Kasumi-1 (cell line): ENCODE measurements at regions not wholly inside any gene's neighbourhood (a gene's known extent, or its start where the extent isn't known, plus 50 kb on each side); places are given as distances from the start of the nearest gene placed in this dataset.
"Not testable (repeated sequence)": the region's sequence is repeated elsewhere in the genome, so short reads cannot be mapped to it uniquely, and the experiment has no call there.

Source experiments
- DNase-seq, 2 experiments: peaks; one replicate each; lab custom pipeline; 2025; lab: John Stamatoyannopoulos, UW

DNA sequence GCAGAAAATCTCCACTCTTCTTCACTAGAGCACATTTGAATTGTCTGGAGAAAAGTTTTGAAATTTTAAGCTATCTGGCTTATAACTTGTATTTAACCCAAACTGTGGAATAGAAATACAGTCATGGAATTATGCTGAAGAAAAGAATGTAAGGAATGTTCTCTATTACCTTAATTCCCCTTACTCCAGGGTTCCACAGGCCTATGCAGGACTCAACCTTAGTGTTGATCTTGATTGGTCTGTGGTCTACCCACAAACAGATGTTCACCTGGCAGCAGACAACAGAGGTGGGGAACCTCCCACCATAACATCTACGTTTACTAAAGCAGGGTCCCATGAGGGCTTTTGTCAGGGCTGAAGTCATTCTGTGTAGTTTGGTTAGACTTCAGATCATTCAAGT is 189.3 kb upstream of the GPRIN3 start:
- no peak for DNase-seq

DNA sequence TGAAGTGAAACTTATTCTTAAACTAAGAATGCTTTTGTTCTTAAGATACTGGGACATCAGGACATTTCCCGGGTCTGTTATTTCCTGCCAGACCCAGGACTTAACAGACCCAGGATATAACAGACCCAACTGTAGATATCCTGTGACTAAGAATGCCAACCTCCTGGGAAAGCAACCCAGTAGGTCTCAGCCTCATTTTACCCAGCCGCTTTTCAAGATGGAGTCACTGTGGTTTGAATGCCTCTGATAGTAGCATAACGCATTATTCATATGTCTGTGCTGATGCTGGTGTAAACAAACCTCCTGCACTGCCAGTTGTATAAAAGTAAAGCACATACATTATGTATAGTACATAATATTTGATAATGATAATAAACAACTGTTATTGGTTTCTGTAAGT is 185.8 kb upstream of the GPRIN3 start:
- no peak for DNase-seq

DNA sequence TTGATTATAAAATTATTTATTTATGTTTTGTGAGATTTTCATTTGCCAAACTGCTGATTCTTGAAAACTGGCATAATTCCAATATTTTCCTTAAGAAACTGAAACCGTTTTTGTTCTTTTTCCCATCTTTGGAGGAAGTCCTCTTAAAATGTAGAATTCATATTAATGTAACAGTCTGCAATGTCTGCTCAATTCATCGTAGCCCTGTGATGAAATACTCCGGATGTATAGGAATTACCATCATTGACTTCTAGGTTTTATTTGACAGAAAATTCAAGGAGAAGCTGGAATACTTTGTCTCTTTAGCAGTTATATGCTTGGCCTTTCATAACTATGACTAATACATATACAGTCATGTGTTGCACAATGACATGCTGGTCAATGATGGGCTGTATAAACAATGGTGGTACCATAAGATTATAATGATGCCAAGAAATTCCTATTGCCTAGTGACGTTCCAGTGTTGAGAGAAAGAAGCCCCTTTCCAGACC is 185.0 kb upstream of the GPRIN3 start:
- no peak for DNase-seq

DNA sequence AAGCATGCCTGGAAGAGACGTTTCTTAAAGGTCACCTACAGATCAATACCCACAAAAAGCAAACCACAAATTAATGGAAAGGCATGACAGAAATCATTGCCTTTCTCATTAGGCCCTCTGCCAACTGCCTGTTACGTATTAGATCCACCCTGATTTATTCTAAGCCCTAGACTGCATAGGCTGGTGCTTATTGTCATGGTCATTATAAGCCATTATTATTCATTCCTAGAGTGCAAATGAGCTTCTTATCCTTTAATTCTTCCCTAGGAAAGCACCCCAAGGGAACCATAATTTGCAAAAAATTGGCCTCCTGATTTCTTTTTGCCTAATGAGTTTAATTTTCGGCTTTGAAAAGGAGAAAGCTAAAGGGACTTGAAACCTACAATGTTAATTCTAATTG is 184.2 kb upstream of the GPRIN3 start:
- no peak for DNase-seq

DNA sequence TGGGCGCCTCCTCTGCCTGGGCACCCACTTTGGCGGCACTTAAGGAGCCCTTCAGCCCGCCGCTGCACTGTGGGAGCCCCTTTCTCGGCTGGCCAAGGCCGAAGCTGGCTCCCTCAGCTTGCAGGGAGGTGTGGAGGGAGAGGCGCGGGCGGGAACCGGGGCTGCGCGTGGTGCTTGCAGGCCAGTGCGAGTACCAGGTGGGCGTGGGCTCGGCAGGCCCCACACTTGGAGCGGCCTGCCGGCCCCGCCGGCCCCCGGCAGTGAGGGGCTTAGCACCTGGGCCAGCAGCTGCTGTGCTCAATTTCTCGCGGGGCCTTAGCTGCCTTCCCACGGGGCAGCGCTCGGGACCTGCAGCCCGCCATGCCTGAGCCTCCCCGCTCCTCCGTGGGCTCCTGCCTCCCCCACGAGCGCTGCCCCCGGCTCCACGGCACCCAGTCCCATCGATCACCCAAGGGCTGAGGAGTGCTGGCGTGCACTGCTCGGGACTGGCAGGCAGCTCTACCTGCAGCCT is 182.4 kb upstream of the GPRIN3 start:
- DNase-seq: not testable (repeated sequence)

DNA sequence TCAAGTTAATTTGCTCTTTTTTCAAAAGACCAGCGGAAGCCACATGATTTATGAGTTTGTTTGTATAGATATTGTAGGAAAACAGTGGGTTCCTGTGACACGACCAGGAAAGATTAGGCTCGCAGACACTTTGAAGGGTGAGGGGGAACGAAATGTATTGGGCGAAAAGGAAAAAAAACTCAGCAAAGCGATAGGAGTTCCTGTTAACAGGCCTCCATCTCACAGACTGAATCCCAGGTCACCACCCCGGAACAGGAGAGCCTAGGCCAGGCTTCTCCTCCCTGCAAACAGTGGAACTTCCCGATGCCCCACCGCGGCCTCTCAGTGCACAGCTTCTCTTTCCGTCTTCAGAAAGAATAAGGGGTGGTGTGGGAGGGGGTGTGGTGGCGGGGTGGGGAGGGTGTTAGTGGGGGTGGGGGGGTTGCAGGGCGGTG is 181.8 kb upstream of the GPRIN3 start:
- no peak for DNase-seq

DNA sequence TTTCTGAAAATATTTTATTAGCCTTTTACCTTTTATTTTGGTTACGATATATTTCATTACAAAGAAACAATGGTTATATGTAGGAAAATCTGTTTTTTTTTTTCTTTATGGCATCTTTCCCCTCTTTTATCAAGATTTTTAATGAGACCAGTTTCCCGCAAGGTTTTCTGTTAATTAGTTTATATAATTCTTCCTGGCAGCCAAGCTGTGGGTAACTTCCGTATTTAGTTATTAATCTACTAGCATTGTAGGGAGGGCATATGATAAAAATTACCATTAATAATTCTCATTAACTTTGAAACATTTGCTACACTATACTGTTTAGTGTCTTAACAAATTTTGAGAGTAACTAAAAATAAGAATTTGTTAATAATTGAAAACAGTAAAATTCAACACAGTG is 181.1 kb upstream of the GPRIN3 start:
- DNase-seq: no peak

DNA sequence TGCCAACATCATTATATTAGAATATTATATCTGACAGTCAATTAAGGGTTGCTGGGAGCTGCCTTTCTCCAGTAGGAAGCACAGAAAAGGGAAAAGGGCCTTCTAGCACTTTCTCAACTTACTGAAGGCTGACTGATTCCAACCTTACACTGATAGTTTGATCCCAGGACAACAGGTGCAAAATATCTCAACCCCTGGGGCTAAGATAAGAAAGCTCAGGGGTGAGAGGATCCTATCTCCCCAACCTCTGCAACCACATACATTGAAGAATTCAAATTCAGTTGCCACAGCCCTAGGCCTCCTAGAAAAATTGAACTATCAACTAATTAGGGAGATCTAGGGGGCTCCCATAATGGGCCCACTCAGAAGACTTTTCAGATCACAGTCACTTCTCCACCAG is 179.1 kb upstream of the GPRIN3 start:
- DNase-seq: no peak

DNA sequence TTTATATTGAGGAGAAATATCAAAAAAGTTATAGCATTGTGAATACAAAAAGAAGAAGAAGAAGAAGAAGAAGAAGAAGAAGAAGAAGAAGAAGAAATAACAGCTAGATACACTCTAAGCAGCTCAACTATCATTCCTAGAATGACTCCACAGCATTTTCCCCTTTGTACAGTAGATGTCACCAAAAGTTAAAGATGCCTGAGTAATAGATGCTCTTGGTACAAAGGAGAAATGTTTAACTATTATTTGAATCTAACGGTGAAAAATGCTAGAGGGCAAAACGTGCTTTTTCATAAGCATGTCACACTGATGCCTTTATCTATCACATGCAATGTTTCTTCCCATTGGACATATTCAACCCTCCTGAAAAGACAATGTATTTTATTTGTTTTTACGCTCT is 178.4 kb upstream of the GPRIN3 start:
- peak; percentile 23 to 53 for DNase-seq

DNA sequence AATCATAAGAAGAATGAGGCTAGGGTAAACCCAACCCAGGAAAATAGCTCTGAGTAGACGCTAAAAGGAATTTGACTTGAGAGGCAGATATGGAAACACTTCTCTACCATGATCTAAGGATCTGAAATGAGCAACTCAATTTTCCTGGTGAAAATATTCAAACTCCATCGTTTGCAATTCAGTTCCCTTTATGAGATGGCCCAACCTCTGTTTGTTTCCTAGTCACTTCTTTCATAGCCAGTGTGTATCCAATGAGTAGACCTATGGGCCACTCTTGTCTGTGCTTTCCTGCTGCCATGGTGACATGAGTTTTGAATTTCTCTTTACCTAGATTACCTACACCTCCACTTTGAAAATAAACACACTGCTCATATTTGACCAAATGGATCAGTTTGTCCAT is 176.2 kb upstream of the GPRIN3 start:
- DNase-seq: no peak

DNA sequence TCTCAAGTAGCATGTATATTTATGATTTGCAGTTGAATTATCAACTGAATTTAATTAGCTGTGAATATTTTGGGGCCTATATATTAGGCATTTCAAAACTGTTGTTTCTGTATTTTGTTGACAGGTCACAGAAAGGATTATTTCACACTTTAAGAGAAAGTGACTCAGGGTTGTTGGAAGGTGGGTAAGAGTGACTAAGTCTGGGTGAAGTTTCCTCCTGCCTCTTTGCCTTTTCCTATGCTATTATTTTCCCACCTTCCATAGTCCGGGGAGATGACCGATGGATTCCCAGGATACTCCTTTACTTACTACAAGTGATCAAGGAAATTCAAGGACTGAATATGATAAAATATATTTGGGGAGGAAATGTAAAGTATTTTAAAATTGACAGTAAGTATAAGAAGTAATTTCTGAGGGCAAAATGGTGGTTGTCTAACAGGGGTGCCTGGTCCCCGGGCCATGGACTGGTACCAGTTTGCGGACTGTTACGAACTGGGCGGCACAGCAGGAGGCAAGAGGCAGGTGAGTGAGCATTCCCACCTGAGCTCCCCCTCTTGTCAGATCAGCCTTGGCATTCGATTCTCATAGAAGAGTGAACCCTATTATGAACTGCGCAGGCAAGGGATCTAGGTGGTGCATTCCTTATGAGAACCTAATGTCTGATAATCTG is 175.5 kb upstream of the GPRIN3 start:
- DNase-seq: no peak

DNA sequence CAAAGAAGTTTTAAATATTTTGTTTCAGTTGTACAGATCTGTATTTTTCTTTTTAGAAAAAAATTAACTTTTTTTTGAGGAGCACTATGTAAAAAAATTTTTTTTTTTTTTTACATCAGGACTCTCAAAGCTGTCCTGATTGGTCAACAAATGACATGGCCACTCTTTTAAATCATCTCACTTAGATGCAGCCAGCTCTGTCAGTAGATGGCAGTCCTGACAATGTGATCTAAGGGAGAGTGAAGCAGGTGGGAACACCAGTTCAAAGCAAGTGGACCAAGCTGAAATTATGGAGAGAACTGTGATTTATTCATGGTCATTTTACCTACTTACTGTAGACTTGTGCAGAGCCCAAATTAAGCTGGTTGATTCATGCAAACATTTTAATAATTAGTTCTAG is 174.7 kb upstream of the GPRIN3 start:
- peak; percentile 12 to 29 for DNase-seq

DNA sequence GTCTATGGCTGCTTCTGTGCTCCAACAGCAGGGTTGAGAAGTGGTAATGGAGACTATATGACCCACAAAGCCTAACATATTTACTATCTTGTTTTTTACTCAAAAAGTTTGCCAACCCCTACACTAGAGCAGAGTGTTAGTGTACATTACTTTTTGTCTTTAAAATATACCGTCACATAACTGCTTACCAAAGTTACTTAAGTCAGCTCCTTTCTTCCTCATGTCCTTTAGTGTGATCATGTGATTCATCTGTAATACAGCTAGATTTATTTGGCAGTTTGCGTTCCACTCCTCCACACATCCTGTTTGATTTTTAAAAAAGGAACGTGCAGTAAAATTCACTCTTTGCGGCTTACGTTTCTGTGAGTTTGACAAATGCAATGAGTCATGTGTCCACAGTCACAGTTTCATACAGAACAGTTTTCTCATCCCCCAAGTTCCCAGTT is 162.4 kb upstream of the GPRIN3 start:
- DNase-seq: peak; percentile 94 to 95

DNA sequence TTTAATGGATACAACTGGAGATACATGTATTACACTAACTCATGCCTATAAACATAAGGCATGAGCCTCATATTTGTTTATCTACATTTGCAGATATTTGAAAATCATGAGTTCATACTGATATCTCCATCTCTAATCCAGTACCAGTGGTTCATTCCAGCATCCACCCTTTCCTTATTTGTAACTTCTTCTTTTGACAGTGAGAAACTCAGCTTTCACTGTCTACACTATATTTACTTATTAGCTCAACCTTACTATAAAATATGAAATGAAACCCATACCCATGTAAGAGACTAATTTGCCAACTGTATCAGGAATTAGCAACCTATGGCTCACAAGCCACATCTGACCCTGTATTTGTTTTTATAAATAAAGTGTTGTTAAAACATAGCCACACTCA is 161.9 kb upstream of the GPRIN3 start:
- no peak for DNase-seq

DNA sequence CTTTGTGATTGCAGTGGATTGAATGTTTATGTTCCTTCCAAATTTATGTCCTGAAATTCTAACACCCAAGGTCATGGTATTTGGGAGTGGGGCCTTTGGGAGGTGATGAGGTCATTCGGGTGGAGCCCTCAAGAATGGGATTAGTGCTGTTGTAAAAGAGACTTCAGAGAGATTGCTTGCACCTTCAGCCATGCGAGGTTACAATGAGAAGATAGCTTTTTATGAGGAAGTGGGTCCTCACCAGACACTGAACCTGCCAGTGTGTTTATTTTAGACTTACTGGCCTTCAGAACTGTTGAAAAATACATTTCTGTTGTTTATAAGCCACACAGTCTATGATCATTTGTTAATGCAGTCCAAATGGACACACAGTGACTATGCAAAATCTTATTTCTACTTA is 161.0 kb upstream of the GPRIN3 start:
- DNase-seq: peak; percentile 5 to 21

DNA sequence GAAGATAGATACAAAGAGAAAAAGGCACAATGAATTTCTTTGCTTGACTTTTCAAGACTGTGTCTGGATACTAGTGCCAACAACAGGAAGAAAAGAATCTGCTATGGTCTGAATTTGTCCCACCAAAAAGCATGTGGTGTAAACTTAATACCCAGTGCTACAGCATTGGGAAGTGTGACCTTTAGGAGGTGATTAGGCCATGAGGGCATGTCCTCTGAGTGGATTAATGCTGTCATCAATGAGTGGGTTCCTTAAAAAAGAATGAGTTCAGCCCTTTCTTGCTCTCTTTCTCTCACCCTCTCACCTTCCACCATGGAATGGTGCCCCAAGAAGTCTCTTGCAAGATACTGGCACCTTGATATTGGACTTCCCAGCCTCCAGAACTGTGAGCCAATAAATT is 155.7 kb upstream of the GPRIN3 start:
- no peak for DNase-seq

DNA sequence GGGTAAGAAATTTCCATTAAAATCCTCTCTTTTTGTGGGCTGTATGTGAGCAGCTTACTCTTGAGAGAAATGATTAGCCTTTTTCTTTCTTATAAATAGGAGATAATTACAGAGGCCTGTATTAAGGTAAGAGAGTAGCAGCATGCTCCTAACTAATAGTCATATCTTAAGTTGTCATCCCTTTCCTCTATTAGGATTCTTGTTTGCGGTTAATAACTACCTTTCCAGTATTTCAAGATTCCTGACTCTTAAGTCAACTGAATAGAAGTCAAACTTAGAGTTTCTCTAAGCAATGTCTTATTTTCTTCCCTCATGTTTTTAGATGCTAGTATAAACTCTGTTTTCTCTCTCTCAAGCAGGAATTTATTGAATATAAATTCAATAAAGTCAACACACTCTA is 139.9 kb upstream of the GPRIN3 start:
- no peak for DNase-seq

DNA sequence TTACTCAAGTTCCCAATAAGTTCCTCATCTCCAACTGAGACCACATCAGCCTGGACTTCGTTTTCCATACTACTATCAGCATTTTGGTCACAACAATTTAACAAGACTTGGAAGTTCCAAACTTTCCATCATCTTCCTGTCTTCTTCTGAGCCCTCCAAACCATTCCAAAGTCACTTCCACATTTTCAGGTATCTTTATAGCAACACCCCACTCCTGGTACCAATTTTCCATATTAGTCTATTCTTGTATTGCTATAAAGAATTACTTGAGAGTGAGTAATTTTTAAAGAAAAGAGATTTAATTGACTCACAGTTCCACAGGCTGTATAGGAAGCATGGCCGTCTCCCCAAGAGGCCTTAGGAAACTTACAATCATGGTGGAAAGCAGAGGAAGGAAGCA is 138.6 kb upstream of the GPRIN3 start:
- DNase-seq: no peak

DNA sequence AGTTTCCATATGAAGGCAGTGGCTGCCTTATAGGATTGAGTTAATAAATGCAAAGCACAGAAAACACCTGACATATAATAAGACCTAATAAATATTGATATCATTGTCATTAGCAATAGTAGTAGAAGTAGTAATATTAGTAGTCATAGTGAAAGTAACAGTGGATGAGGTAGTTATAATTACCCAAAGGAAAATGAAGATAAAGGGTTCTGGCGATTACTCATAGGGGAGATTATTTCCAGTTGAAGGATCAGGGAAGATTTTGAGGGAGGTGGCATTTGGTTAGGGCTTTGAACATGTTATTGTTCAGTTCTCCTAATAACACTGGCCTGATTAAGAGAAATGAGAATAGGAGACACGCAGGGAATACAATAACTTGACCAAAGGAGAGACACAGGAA is 131.9 kb upstream of the GPRIN3 start:
- DNase-seq: no peak

DNA sequence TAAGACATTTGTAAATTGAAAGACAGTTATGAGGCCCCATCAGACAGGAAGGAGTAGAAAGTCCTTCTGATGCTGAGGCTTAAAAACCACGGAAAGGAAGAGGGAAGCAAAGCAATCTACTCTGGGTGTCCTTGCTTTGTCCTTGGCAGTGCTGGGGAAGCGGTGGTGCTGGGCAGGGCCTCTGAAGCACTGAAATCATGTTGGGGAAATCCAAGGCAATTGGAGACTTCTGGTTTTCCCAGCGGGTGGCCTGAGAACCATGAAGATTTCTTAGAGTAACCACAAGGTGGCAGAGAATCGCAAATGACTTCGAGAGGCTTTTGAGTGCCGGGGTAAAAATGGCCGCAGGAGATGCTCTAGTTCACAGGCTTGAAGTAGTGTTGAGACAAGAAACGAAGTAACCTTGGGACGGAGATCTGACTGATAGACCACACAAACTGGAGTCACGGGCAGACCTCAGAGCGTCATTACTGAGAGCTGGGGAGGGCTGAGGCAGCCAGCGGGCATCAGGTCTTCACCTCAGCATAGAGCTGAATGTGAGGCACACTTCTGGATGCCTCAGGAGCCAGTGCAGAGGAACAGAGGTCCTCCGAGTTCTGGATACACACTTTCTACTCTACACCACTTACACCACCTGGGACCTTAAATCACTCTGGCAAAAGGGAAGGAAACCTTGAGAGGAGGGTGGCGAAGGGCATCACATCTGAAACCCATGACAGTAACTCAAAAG is 130.7 kb upstream of the GPRIN3 start:
- peak; percentile 83 to 85 for DNase-seq

DNA sequence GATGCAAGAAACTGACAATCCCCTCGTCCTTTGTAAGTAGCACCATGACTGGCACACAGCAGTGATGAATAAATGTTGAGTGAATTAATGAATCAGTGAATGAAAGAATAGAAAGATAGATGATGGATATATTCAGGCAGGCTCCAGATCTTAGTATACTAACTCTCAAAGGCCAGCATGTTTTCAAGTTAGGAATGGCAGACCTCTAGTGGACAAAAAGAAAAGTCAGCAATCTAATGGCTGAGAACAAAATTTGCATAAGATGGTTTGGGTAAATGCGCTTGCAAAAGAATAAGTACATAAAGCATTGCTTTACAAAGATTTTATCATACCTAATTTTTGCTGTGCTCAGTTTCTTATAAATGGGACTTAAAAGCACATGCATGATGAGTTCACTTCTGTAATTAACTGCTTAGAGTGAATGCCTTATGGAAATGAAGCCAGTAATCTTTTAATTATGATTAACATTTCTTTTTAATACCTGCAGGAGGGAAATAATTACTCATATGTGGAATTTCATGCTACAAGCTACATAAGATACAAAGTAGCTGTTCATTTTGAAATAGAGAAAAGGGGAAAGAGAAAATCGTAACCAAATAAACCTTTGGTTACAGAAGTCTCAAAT is 126.9 kb upstream of the GPRIN3 start:
- peak; percentile 78 to 84 for DNase-seq

DNA sequence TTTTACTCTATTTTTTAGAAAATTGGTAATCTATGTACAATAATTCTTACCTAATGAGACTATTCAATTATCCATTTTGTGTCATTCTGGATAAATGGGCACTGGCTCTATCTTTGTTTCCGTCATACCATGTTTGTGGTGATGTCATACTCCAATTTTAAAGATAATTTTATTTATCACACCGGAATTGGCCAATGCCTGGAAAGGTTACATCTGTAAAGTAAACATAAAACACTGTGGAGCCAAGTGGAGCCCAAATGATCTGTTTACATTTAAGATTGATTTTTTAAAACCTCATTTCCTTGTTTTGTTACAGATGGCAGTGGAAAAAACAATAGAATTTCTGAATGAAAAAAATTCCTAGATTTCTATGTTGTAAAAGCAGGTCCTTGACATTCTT is 120.2 kb upstream of the GPRIN3 start:
- no peak for DNase-seq

DNA sequence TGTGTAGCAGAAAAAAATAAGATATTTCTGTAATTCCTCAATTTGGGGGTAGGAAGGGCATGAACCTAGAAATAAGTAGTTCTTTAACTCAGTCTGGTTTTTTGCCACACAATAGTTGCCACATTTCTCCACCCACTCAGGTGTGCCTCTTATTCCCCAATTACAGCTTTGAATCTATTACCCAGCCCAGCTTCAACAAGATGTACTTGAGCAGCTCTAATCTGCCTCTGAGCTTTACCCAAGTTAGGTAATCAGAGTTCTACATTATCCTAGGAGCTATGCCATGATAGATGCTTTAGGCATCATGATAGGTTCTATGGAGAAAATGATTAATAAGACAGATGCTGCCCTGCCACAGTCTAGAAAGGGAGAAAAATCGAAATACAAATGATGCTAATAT is 117.4 kb upstream of the GPRIN3 start:
- no peak for DNase-seq
